IMR-90 (cell line): ENCODE measurements at regions not wholly inside any gene's neighbourhood (a gene's known extent, or its start where the extent isn't known, plus 50 kb on each side); places are given as distances from the start of the nearest gene placed in this dataset.

ENCODE experiments used
- ATAC-seq: fragments of 200-7000 bp; cut with Tn5 transposase; 2 replicates; pipeline ENCODE4 v1.9.1; 2020; ENCODE audit warnings: low read depth, mild to moderate bottlenecking, moderate library complexity
- BruUV-seq: library from RNA; stranded (reverse); fragments of 400-500 nt; replicated peaks from 2 replicates; lab custom pipeline; 2021; lab: Mats Ljungman, UMichigan
- CTCF ChIA-PET: fragments of 300-600 bp; formaldehyde crosslinking; extraction: SDS; loops from one replicate; lab custom pipeline; 2021; ENCODE audit warnings: antibody characterized with exemption; lab: Yijun Ruan, JAX
- POLR2A ChIA-PET: fragments of 300-600 bp; sonication (Branson Sonifier 250); formaldehyde crosslinking; loops from one replicate; lab custom pipeline; 2022; ENCODE audit warnings: antibody characterized with exemption; ENCODE audit not compliant: unreplicated experiment; lab: Charles Lee
- DNase-seq: peaks from one replicate; pipeline ENCODE4 v3.0.0; 2013
- H2AFZ ChIP-seq: replicated peaks from 2 replicates; pipeline ENCODE3; 2013; ENCODE audit warnings: low read length, mild to moderate bottlenecking; ENCODE audit not compliant: poor library complexity
- H2AK5ac ChIP-seq: 2 replicates; pipeline ENCODE4 v1.6.1; 2013; ENCODE audit warnings: low read depth, low read length, inconsistent platforms
- H2AK9ac ChIP-seq: replicated peaks from 2 replicates; pipeline ENCODE3; 2013; ENCODE audit warnings: mild to moderate bottlenecking, low read depth, low read length, moderate library complexity; ENCODE audit not compliant: poor library complexity
- H2BK120ac ChIP-seq: 2 replicates; pipeline ENCODE4 v1.6.1; 2013; ENCODE audit warnings: low read depth, low read length, inconsistent platforms
- H2BK15ac ChIP-seq: 3 replicates; pipeline ENCODE4 v1.6.1; 2013; ENCODE audit warnings: low read depth, low read length, inconsistent platforms
- H2BK20ac ChIP-seq: 2 replicates; pipeline ENCODE4 v1.6.1; 2013; ENCODE audit warnings: low read depth, mild to moderate bottlenecking, inconsistent platforms, low read length, moderate library complexity
- H2BK5ac ChIP-seq: 2 replicates; pipeline ENCODE4 v1.6.1; 2013; ENCODE audit warnings: mild to moderate bottlenecking, low read depth, low read length, inconsistent platforms; ENCODE audit not compliant: poor library complexity, severe bottlenecking
- H3K14ac ChIP-seq: replicated peaks from 2 replicates; pipeline ENCODE4 v1.6.1; 2013; ENCODE audit warnings: low read depth, low read length, inconsistent platforms
- H3K18ac ChIP-seq: 2 replicates; pipeline ENCODE4 v1.6.1; 2013; ENCODE audit warnings: low read depth, low read length, control low read depth
- H3K23ac ChIP-seq: 2 replicates; pipeline ENCODE4 v1.6.1; 2013; ENCODE audit warnings: low read depth, low read length, inconsistent platforms
- H3K27ac ChIP-seq: 2 replicates; pipeline ENCODE4 v1.5.1; 2013; ENCODE audit warnings: mild to moderate bottlenecking, control low read depth, low read length; ENCODE audit not compliant: insufficient read depth
- H3K27me3 ChIP-seq: 2 replicates; pipeline ENCODE4 v1.6.1; 2013; ENCODE audit warnings: low read length; ENCODE audit not compliant: control insufficient read depth, insufficient read depth
- H3K36me3 ChIP-seq: 2 replicates; pipeline ENCODE4 v1.6.1; 2013; ENCODE audit warnings: low read length, mixed read lengths; ENCODE audit not compliant: control insufficient read depth, insufficient read depth
- H3K4ac ChIP-seq: 2 replicates; pipeline ENCODE4 v1.6.1; 2013; ENCODE audit warnings: low read depth, low read length, inconsistent platforms
- H3K4me1 ChIP-seq: 2 replicates; pipeline ENCODE4 v1.6.1; 2013; ENCODE audit warnings: low read length, mixed read lengths; ENCODE audit not compliant: control insufficient read depth, insufficient read depth
- H3K4me2 ChIP-seq: 2 replicates; pipeline ENCODE4 v1.6.1; 2013; ENCODE audit warnings: low read depth, mild to moderate bottlenecking, control low read depth, low read length, moderate library complexity
- H3K4me3 ChIP-seq: 2 replicates; pipeline ENCODE4 v1.5.1; 2013; ENCODE audit warnings: low read depth, mild to moderate bottlenecking, control low read depth, low read length, moderate library complexity; ENCODE audit not compliant: insufficient read depth
- H3K56ac ChIP-seq: 2 replicates; pipeline ENCODE4 v1.6.1; 2013; ENCODE audit warnings: low read length, inconsistent platforms; ENCODE audit not compliant: insufficient read depth; ENCODE audit errors: extremely low read depth
- H3K79me1 ChIP-seq, 2 experiments: 2 replicates each; pipeline ENCODE4 v1.6.1; 2013; ENCODE audit warnings: low read length in 2 of 2, inconsistent platforms in 1 of 2, low read depth in 1 of 2
- H3K9ac ChIP-seq: 2 replicates; pipeline ENCODE4 v1.6.1; 2013; ENCODE audit warnings: low read depth, low read length, control low read depth
- H3K9me1 ChIP-seq: 2 replicates; pipeline ENCODE4 v1.6.1; 2013; ENCODE audit warnings: low read length, inconsistent platforms; ENCODE audit not compliant: insufficient read depth
- H3K9me3 ChIP-seq: 2 replicates; pipeline ENCODE4 v1.6.1; 2013; ENCODE audit warnings: low read length; ENCODE audit not compliant: control insufficient read depth, insufficient read depth
- H4K20me1 ChIP-seq: 2 replicates; pipeline ENCODE4 v1.6.1; 2013; ENCODE audit warnings: low read length, inconsistent platforms; ENCODE audit not compliant: insufficient read depth
- H4K5ac ChIP-seq: 2 replicates; pipeline ENCODE4 v1.6.1; 2013; ENCODE audit warnings: mild to moderate bottlenecking, low read depth, low read length, control low read depth
- H4K8ac ChIP-seq, 2 experiments: 2 replicates each; pipeline ENCODE4 v1.6.1; 2013; ENCODE audit warnings: low read depth in 2 of 2, low read length in 2 of 2, control low read depth in 1 of 2, inconsistent platforms in 1 of 2
- H4K91ac ChIP-seq: 2 replicates; pipeline ENCODE4 v1.6.1; 2013; ENCODE audit warnings: low read depth, low read length, inconsistent platforms; ENCODE audit not compliant: insufficient read depth
- BHLHE40 ChIP-seq: fragments of 150-350 bp; IDR thresholded peaks from 2 replicates; pipeline ENCODE4 v1.6.1; 2016; ENCODE audit warnings: mild to moderate bottlenecking, low read depth, low read length
- CEBPB ChIP-seq: IDR thresholded peaks from 2 replicates; pipeline ENCODE4 v1.6.1; 2012; ENCODE audit warnings: low read depth, low read length, improper control_type of control experiment
- CHD1 ChIP-seq: IDR thresholded peaks from 2 replicates; pipeline ENCODE4 v1.6.1; 2012; ENCODE audit warnings: low read depth, low read length, improper control_type of control experiment
- CTCF ChIP-seq: conservative IDR thresholded peaks from 2 replicates; pipeline ENCODE4 v1.5.1; 2012; ENCODE audit warnings: mild to moderate bottlenecking, low read depth, low read length, improper control_type of control experiment
- ELK1 ChIP-seq: fragments of 150-350 bp; IDR thresholded peaks from 2 replicates; pipeline ENCODE4 v1.6.1; 2016; ENCODE audit warnings: low read depth, mild to moderate bottlenecking, low read length, moderate library complexity, borderline replicate concordance
- FOS ChIP-seq: fragments of 150-350 bp; IDR thresholded peaks from 2 replicates; pipeline ENCODE4 v1.6.1; 2016; ENCODE audit warnings: low read depth, low read length
- MAFK ChIP-seq: IDR thresholded peaks from 2 replicates; pipeline ENCODE4 v1.6.1; 2012; ENCODE audit warnings: low read depth, low read length, improper control_type of control experiment
- MAZ ChIP-seq: IDR thresholded peaks from 2 replicates; pipeline ENCODE4 v1.6.1; 2012; ENCODE audit warnings: low read depth, mild to moderate bottlenecking, low read length, improper control_type of control experiment, moderate library complexity, borderline replicate concordance
- MXI1 ChIP-seq: IDR thresholded peaks from 2 replicates; pipeline ENCODE4 v1.6.1; 2012; ENCODE audit warnings: low read depth, mild to moderate bottlenecking, low read length, moderate library complexity, borderline replicate concordance
- NFE2L2 ChIP-seq: fragments of 150-350 bp; IDR thresholded peaks from 2 replicates; pipeline ENCODE4 v1.6.1; 2016; ENCODE audit warnings: low read depth, mild to moderate bottlenecking, low read length
- POLR2A ChIP-seq: IDR thresholded peaks from 2 replicates; pipeline ENCODE4 v1.6.1; 2012; ENCODE audit warnings: mild to moderate bottlenecking, low read depth, low read length
- RAD21 ChIP-seq: IDR thresholded peaks from 2 replicates; pipeline ENCODE4 v1.6.1; 2012; ENCODE audit warnings: low read length, improper control_type of control experiment
- RCOR1 ChIP-seq: IDR thresholded peaks from 2 replicates; pipeline ENCODE4 v1.6.1; 2012; ENCODE audit warnings: mild to moderate bottlenecking, low read length, improper control_type of control experiment; ENCODE audit not compliant: insufficient replicate concordance
- RFX5 ChIP-seq: IDR thresholded peaks from 2 replicates; pipeline ENCODE4 v1.8.0; 2012; ENCODE audit warnings: low read depth, mild to moderate bottlenecking, low read length, moderate library complexity
- SMC3 ChIP-seq: fragments of 150-350 bp; IDR thresholded peaks from 2 replicates; pipeline ENCODE4 v1.6.1; 2016; ENCODE audit warnings: low read depth, mild to moderate bottlenecking, antibody characterized with exemption, low read length, moderate library complexity
- USF2 ChIP-seq: fragments of 150-350 bp; IDR thresholded peaks from 2 replicates; pipeline ENCODE4 v1.6.1; 2017; ENCODE audit warnings: mild to moderate bottlenecking, antibody characterized with exemption, low read length, low read depth
- WGBS, 2 experiments: methylation state at CpG; one replicate each; pipeline versions ENCODE4 v1.1.5 to v1.1.7; 2013; ENCODE audit warnings: missing lambda C conversion rate in 2 of 2; ENCODE audit not compliant: insufficient read length in 1 of 2; ENCODE audit errors: extremely low coverage in 2 of 2; 5-methylcytosine and 5-hydroxymethylcytosine counted together
- dilution Hi-C: fragments of 300-500 bp; cut with HindIII; formaldehyde crosslinking; loops from one replicate; pipeline ENCODE4 v1.14.3; 2018; ENCODE audit warnings: low sequenced_read_pairs; ENCODE audit not compliant: unreplicated experiment
- in situ Hi-C: fragments of 300-500 bp; cut with MboI; formaldehyde crosslinking; loops from 3 replicates; pipeline ENCODE4 v1.14.3; 2019; ENCODE audit warnings: low sequenced_read_pairs, inconsistent platforms, mixed read lengths
- intact Hi-C: fragments of 100-400 bp; cut with micrococcal nuclease; formaldehyde crosslinking; loops from 2 replicates; pipeline ENCODE4 v1.10.0; 2022

GRCh38 chr1:184838504-184838951, 83.9 kb upstream of the EDEM3 start:
- peak overlapping the region; percentile 29; the same call in 1 of the 2 replicates for H3K14ac ChIP-seq
- CTCF ChIA-PET: interaction anchor here (0.7 kb wide), 1 partner anchor 143 kb away, joined by 3 read pairs; no protein-coding TSS in a partner anchor
- ATAC-seq: peak; percentile 98
- H3K4me1 ChIP-seq: peaks cover 1% of the 10 kb centered on the region; the same call in 1 of the 2 replicates
- in situ Hi-C loops: no loop called here
- no CpG with 5 or more reads among the region's 2 CpGs for WGBS, 2 experiments
- H3K56ac ChIP-seq: no peak overlapping the region
- no peak overlapping the region for H3K4me3 ChIP-seq
- no peak overlapping the region for H2AK5ac ChIP-seq
- no peak overlapping the region for H3K27ac ChIP-seq
- H3K27me3 ChIP-seq: no peaks in the 10 kb centered on the region
- H3K9me1 ChIP-seq: no peaks in the 10 kb centered on the region
- peak; percentile 95 for DNase-seq
- H3K9me3 ChIP-seq: no peaks in the 10 kb centered on the region
- H3K79me1 ChIP-seq: no peaks in the 10 kb centered on the region
- H3K4me2 ChIP-seq: no peak overlapping the region
- no peak overlapping the region; the same call in 1 of the 2 replicates for H3K18ac ChIP-seq
- H3K23ac ChIP-seq: no peak overlapping the region
- no peak overlapping the region for H4K5ac ChIP-seq
- dilution Hi-C loops: no loop called here
- TF ChIP-seq MAFK (no peak), MAZ (no peak), MXI1 (no peak), RCOR1 (no peak), USF2 (no peak), RFX5 (peak; percentile 62; the same call in 1 of the 2 replicates), RAD21 (0 out of 2 replicates have a peak, but pooled peaks have one; percentile 10), BHLHE40 (no peak), SMC3 (no peak), NFE2L2 (no peak), CTCF (no peak), POLR2A (no peak), ELK1 (no peak), FOS (peak; percentile 71), CHD1 (no peak), CEBPB (peak; percentile 82)
- no peak overlapping the region for H2BK120ac ChIP-seq
- no peak overlapping the region for H4K8ac ChIP-seq
- no peak overlapping the region for H2AFZ ChIP-seq
- no peak overlapping the region for H3K4ac ChIP-seq
- peaks cover 7% of the 10 kb centered on the region; the same call in 1 of the 2 replicates for H4K20me1 ChIP-seq
- no peak overlapping the region for H2BK15ac ChIP-seq
- no peak overlapping the region for H3K9ac ChIP-seq
- no peak overlapping the region for H2BK5ac ChIP-seq
- no peak overlapping the region for H4K91ac ChIP-seq
- H2AK9ac ChIP-seq: no peak overlapping the region
- no peak overlapping the region for H2BK20ac ChIP-seq
- POLR2A ChIA-PET: no interaction called here
- no TSS peak for BruUV-seq
- no peaks in the 10 kb centered on the region for H3K36me3 ChIP-seq
- intact Hi-C loops: no loop called here
